ENCODE measurements at regions not wholly inside any gene's neighbourhood (a gene's known extent, or its start where the extent isn't known, plus 50 kb on each side); places are given as distances from the start of the nearest gene placed in this dataset.
A peak's percentile ranks its signal among the peaks of the same experiment; 100 is the strongest.

DNA sequence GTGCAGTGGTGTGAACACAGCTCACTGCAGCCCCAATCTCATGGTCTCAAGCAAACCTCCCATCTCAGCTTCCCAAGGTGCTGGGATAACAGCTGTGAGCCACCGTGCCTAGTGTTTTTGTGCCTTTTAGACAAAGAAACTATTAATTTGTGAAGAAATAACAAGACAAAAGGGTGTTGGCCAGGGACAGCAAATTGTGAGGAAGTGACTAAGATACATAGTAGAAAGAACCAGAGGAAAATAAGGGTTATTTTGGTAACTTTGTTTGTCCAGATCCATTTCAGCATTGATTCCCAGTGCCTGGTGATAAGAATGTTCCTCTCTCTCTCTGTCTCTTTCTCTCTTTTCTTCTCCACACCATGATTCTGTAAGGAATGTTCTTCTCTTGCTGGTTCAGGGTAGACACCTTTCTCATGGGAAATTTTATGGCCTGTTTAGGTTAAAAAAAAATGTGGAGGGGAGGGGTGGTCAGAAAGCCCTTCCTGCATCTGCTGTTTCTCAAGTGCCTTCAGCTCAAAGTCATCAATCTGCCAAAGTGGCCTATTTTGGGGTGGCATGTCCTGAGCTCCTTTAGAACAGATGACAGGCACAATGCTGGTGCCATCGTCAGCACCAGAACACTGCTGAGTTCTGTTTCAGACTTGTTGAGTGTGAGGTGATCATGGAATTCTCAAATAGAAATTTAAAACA lies 184.4 kb upstream of the EEA1 start:
- TF ChIP-seq, protein P1, sequence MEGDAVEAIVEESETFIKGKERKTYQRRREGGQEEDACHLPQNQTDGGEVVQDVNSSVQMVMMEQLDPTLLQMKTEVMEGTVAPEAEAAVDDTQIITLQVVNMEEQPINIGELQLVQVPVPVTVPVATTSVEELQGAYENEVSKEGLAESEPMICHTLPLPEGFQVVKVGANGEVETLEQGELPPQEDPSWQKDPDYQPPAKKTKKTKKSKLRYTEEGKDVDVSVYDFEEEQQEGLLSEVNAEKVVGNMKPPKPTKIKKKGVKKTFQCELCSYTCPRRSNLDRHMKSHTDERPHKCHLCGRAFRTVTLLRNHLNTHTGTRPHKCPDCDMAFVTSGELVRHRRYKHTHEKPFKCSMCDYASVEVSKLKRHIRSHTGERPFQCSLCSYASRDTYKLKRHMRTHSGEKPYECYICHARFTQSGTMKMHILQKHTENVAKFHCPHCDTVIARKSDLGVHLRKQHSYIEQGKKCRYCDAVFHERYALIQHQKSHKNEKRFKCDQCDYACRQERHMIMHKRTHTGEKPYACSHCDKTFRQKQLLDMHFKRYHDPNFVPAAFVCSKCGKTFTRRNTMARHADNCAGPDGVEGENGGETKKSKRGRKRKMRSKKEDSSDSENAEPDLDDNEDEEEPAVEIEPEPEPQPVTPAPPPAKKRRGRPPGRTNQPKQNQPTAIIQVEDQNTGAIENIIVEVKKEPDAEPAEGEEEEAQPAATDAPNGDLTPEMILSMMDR (IDR thresholded peaks at IDR 0.05) = no peak
- TF ChIP-seq EP300 (IDR thresholded peaks at IDR 0.05) (no peak), POLR2AphosphoS5 (IDR thresholded peaks at IDR 0.05) (peak in 1 of 2 donors; percentile 29), POLR2A (IDR thresholded peaks at IDR 0.05; ENCODE audit: low read depth) (no peak)

All from esophagus muscularis mucosa (tissue), 4 donors.